GM12891 (cell line): ENCODE measurements at regions not wholly inside any gene's neighbourhood (a gene's known extent, or its start where the extent isn't known, plus 50 kb on each side); places are given as distances from the start of the nearest gene placed in this dataset.

ENCODE experiments used
- DNase-seq: peaks from one replicate; pipeline ENCODE4 v3.0.0; 2011; ENCODE audit warnings: low spot score; ENCODE audit not compliant: insufficient read length
- FAIRE-seq: peaks from 2 replicates; lab custom pipeline; 2011; peaks lifted over from hg19 to GRCh38; lab: Jason Lieb, UNC
- PAX5 ChIP-seq: IDR thresholded peaks from 2 replicates; pipeline ENCODE4 v1.6.1; 2011; ENCODE audit warnings: low read length, moderate library complexity, mild to moderate bottlenecking; ENCODE audit not compliant: insufficient read depth, severe bottlenecking
- POLR2A ChIP-seq: IDR thresholded peaks from 2 replicates; pipeline ENCODE4 v1.6.1; 2011; ENCODE audit warnings: low read depth, low read length, control low read depth
- POLR2AphosphoS5 ChIP-seq: IDR thresholded peaks from 2 replicates; pipeline ENCODE4 v1.6.1; 2011; ENCODE audit warnings: low read depth, low read length, control low read depth
- POU2F2 ChIP-seq: IDR thresholded peaks from 2 replicates; pipeline ENCODE4 v1.6.1; 2011; ENCODE audit warnings: low read depth, mild to moderate bottlenecking, control low read depth, low read length, moderate library complexity
- SPI1 ChIP-seq: IDR thresholded peaks from 2 replicates; pipeline ENCODE4 v1.6.1; 2011; ENCODE audit warnings: low read depth, low read length, control low read depth
- TAF1 ChIP-seq: IDR thresholded peaks from 2 replicates; pipeline ENCODE4 v1.6.1; 2011; ENCODE audit warnings: low read depth, low read length, control low read depth

GRCh38 chr3:65077124-65077523 is 389.3 kb upstream of the ADAMTS9 start:
- FAIRE-seq (no peak), DNase-seq (no peak)
- TF ChIP-seq SPI1 (no peak), TAF1 (no peak), PAX5 (no peak)

- no peak for TF ChIP-seq POLR2AphosphoS5
- TF ChIP-seq TAF1, result no peak
- TF ChIP-seq POU2F2, result no peak
- no peak for TF ChIP-seq PAX5
- TF ChIP-seq POLR2A, result no peak
- no peak for TF ChIP-seq SPI1
- FAIRE-seq, result no peak
- DNase-seq, result no peak
Measured at GRCh38 chr3:65070968-65071367, 383.2 kb upstream of the ADAMTS9 start.

- TF ChIP-seq POLR2AphosphoS5 (no peak), POU2F2 (no peak), PAX5 (no peak), SPI1 (no peak), TAF1 (no peak), POLR2A (no peak)
- no peak for FAIRE-seq
- no peak for DNase-seq
Measured at GRCh38 chr3:65060904-65061303, 373.1 kb upstream of the ADAMTS9 start.

- TF ChIP-seq POLR2AphosphoS5, result no peak
- TF ChIP-seq POLR2A, result no peak
- TF ChIP-seq PAX5, result no peak
- TF ChIP-seq POU2F2, result no peak
- no peak for TF ChIP-seq TAF1
- no peak for TF ChIP-seq SPI1
- DNase-seq (no peak), FAIRE-seq (no peak)
Measured at GRCh38 chr3:65052101-65052500, 364.3 kb upstream of the ADAMTS9 start.

DNA sequence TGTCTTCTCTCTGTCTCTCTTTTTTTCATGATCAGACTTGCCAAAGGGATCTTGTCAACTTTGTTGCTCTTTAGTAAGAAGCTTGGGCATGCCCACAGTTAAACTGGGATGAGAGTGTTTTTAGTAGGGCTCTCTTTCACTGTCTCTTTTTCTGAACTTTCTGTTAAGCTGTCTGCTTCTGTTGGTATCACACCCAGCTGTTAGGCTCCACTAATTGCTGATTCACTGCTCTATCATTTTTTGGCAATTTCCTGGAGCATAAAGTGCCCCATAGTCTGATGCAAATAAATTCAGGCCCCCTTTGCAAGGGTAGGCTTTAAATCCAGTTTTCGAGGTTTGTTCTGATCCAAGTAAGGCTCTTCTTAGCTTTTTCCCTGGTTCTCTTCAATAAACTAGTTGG is 360.4 kb upstream of the ADAMTS9 start:
- no peak for TF ChIP-seq PAX5
- TF ChIP-seq POLR2A, result no peak
- no peak for TF ChIP-seq SPI1
- no peak for TF ChIP-seq POU2F2
- TF ChIP-seq POLR2AphosphoS5, result no peak
- no peak for TF ChIP-seq TAF1
- no peak for FAIRE-seq
- no peak for DNase-seq

GRCh38 chr3:65045138-65045537 is 357.3 kb upstream of the ADAMTS9 start:
- TF ChIP-seq PAX5 (no peak), POLR2AphosphoS5 (no peak), SPI1 (no peak), TAF1 (no peak), POU2F2 (no peak), POLR2A (no peak)
- FAIRE-seq, result no peak

GRCh38 chr3:65044401-65044800 is 356.6 kb upstream of the ADAMTS9 start:
- no peak for DNase-seq
- TF ChIP-seq POU2F2 (no peak), TAF1 (no peak), SPI1 (no peak), PAX5 (no peak), POLR2A (no peak), POLR2AphosphoS5 (no peak)
- no peak for FAIRE-seq

More at GRCh38 chr3:65045138-65045537, 357.3 kb upstream of the ADAMTS9 start:
- DNase-seq, result no peak

DNA sequence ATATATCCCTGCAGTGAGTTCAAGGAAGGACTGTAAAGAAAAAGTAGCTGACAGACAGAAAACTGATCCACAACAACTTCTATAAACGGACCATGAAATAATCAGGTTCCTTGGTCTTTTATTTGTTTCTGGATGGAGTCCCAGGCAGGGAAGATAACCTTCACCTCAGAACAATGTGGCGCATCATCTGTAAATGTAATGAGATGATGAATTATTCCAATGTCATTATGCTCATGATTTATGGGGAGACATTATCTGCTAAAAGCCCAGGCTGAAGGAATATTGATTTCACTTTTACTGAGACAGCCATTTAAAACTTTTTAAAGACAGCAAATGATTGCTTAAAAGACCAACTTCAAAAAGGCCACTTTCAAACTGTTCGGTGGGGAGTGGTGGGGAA is 354.9 kb upstream of the ADAMTS9 start:
- DNase-seq, result no peak
- no peak for FAIRE-seq
- TF ChIP-seq POLR2A (no peak), SPI1 (no peak), TAF1 (no peak), PAX5 (no peak), POLR2AphosphoS5 (no peak)

GRCh38 chr3:65039754-65040210 is 352.0 kb upstream of the ADAMTS9 start:
- FAIRE-seq (no peak), DNase-seq (no peak)
- TF ChIP-seq TAF1, result no peak
- TF ChIP-seq POLR2AphosphoS5, result no peak
- TF ChIP-seq POU2F2, result no peak
- TF ChIP-seq PAX5, result no peak
- no peak for TF ChIP-seq SPI1
- TF ChIP-seq POLR2A, result no peak

- FAIRE-seq (no peak), DNase-seq (no peak)
- TF ChIP-seq TAF1 (no peak), POLR2AphosphoS5 (no peak), POU2F2 (no peak), POLR2A (no peak), SPI1 (no peak), PAX5 (no peak)
Measured at GRCh38 chr3:65037861-65038260, 350.1 kb upstream of the ADAMTS9 start.
